ENCODE measurements at regions not wholly inside any gene's neighbourhood (a gene's known extent, or its start where the extent isn't known, plus 50 kb on each side); places are given as distances from the start of the nearest gene placed in this dataset.

DNA sequence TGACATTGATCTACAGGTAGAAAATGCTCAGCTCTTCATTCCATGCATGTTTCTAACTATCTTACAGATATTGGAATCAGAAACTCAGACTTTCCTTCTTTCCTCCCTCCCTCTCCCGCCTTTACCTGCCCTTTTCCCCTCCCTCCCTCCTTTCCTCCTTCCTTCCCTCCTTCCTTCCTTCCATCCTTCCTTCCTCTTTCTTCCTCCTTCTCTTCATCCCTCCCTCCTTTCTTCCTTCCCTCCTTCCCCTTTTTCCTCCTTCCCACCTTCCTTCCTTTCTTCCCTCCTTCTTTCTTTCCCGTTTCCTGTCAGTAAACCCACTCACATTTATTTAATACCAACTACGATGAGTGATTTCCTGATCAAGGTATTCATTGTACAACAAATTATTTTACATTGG is 113.4 kb upstream of the IRS2 start:
- intact Hi-C loops (cut with DNase I): no loop called here
- no peak for DNase-seq
- no peaks in the 10 kb centered on the region for H3K9me3 ChIP-seq (replicated peaks in 1 of 3)
- no peaks in the 10 kb centered on the region for H3K36me3 ChIP-seq (replicated peaks in 1 of 2)
- no peak overlapping the region for H3K27ac ChIP-seq
- 52 to 70% (median 62%) methylated on average over 2 to 3 of the region's 3 CpGs for WGBS, 4 donors
- no peaks in the 10 kb centered on the region for H3K27me3 ChIP-seq
- no peaks in the 10 kb centered on the region for H3K4me1 ChIP-seq (replicated peaks in 1 of 2)
- H3K4me3 ChIP-seq: no peak overlapping the region
- TF ChIP-seq, protein P1, sequence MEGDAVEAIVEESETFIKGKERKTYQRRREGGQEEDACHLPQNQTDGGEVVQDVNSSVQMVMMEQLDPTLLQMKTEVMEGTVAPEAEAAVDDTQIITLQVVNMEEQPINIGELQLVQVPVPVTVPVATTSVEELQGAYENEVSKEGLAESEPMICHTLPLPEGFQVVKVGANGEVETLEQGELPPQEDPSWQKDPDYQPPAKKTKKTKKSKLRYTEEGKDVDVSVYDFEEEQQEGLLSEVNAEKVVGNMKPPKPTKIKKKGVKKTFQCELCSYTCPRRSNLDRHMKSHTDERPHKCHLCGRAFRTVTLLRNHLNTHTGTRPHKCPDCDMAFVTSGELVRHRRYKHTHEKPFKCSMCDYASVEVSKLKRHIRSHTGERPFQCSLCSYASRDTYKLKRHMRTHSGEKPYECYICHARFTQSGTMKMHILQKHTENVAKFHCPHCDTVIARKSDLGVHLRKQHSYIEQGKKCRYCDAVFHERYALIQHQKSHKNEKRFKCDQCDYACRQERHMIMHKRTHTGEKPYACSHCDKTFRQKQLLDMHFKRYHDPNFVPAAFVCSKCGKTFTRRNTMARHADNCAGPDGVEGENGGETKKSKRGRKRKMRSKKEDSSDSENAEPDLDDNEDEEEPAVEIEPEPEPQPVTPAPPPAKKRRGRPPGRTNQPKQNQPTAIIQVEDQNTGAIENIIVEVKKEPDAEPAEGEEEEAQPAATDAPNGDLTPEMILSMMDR (IDR thresholded peaks at IDR 0.05): no peak
- TF ChIP-seq POLR2A (IDR thresholded peaks at IDR 0.05): no peak

DNA sequence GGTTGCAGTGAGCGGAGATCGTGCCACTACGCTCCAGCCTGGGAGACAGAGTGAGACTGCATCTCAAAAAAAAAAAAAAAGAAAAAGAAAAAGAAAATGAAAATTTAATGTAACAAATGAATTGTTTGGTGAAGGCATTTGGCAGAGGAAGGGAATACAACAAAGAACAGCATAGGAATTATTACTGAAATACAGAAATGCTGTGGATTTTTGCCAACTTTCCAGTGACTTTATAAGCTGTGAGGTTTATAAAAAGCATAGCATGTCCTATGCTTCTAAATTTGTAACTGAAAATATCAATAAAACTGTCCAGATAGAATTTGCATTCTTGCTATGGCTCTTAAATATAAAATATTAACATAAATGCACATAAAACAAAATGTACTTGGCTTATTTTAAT is 112.9 kb upstream of the IRS2 start:
- no peak for DNase-seq
- H3K27ac ChIP-seq: no peak overlapping the region
- WGBS, 4 donors: 70 to 100% (median 94%) methylated on average over 3 of the region's 3 CpGs
- H3K27me3 ChIP-seq: no peaks in the 10 kb centered on the region
- intact Hi-C loops (cut with DNase I): no loop called here
- no peaks in the 10 kb centered on the region for H3K36me3 ChIP-seq (replicated peaks in 1 of 2)
- H3K4me3 ChIP-seq: no peak overlapping the region
- TF ChIP-seq POLR2A (IDR thresholded peaks at IDR 0.05): no peak
- TF ChIP-seq, protein P1 (IDR thresholded peaks at IDR 0.05): no peak
- H3K4me1 ChIP-seq (replicated peaks in 1 of 2): no peaks in the 10 kb centered on the region
- no peaks in the 10 kb centered on the region for H3K9me3 ChIP-seq (replicated peaks in 1 of 3)

DNA sequence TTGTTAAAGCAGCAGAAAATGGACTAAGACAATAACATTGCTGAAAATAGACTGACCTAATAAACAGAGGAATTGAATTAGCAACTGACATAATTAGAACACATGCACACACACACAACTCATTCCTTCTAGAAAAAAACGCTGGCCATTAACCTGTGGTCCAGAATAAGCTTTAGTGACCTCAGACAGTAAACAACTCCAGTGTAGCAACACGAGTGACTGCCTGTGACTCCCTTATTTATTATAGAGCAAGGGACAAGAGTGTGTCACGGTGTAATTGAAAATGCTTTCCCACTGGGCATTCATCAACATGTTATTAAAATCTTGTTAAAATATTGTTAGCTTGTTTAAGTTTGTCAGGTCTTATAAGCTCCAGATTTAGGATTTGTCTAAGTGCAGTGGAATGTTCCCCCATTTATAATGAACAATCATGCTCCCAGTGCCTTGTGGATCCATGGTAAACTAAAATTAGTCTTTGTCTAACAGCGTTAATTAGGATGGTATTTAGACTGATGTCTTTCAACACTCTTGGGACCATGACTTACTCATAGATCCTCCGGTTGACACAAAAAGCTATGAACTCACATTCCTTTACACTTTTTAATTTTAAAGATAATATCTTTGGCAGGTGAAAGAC is 111.7 kb upstream of the IRS2 start:
- intact Hi-C loops (cut with DNase I): no loop called here
- Histone ChIP-seq H3K27ac (no peak overlapping the region), H3K4me3 (no peak overlapping the region), H3K36me3 (replicated peaks in 1 of 2) (no peaks in the 10 kb centered on the region), H3K4me1 (replicated peaks in 1 of 2) (no peaks in the 10 kb centered on the region), H3K27me3 (no peaks in the 10 kb centered on the region), H3K9me3 (replicated peaks in 1 of 3) (no peaks in the 10 kb centered on the region)
- TF ChIP-seq POLR2A (IDR thresholded peaks at IDR 0.05): no peak
- TF ChIP-seq, protein P1 (IDR thresholded peaks at IDR 0.05): no peak
- WGBS, 4 donors: 70 to 79% (median 77%) methylated on average over 5 of the region's 5 CpGs
- no peak for DNase-seq

GRCh38 chr13:109892101-109892500 is 105.7 kb upstream of the IRS2 start:
- H3K27me3 ChIP-seq: no peaks in the 10 kb centered on the region
- H3K4me1 ChIP-seq (replicated peaks in 1 of 2): no peaks in the 10 kb centered on the region
- H3K36me3 ChIP-seq (replicated peaks in 1 of 2): no peaks in the 10 kb centered on the region
- H3K27ac ChIP-seq: no peak overlapping the region
- intact Hi-C loops (cut with DNase I): no loop called here
- H3K4me3 ChIP-seq: no peak overlapping the region
- 93 to 100% (median 98%) methylated on average over 2 of the region's 2 CpGs for WGBS, 4 donors
- DNase-seq: no peak
- no peaks in the 10 kb centered on the region for H3K9me3 ChIP-seq (replicated peaks in 1 of 3)
- TF ChIP-seq POLR2A (IDR thresholded peaks at IDR 0.05): no peak
- TF ChIP-seq, protein P1 (IDR thresholded peaks at IDR 0.05): no peak

Data from adrenal gland (tissue), 9 donors.